ENCODE measurements at regions not wholly inside any gene's neighbourhood (a gene's known extent, or its start where the extent isn't known, plus 50 kb on each side); places are given as distances from the start of the nearest gene placed in this dataset.

GRCh38 chr5:163633926-163634460 lies 128.6 kb downstream of the MAT2B start:
- Histone ChIP-seq H3K27me3 (ENCODE audit: control insufficient read depth, insufficient read depth, low read length) (no peaks in the 10 kb centered on the region), H3K36me3 (ENCODE audit: control insufficient read depth, insufficient read depth, low read length) (no peaks in the 10 kb centered on the region), H3K4me3 (ENCODE audit: low read depth, low read length) (no peak overlapping the region)
- no peak for TF ChIP-seq CTCF (IDR thresholded peaks at IDR 0.05; ENCODE audit: insufficient read depth, low read length, severe bottlenecking)
- FAIRE-seq (no peak), DNase-seq (ENCODE audit: low read depth) (peak; percentile 18)

GRCh38 chr5:163635631-163636030 lies 130.2 kb downstream of the MAT2B start:
- Histone ChIP-seq H3K36me3 (ENCODE audit: control insufficient read depth, insufficient read depth, low read length) (no peaks in the 10 kb centered on the region), H3K4me3 (ENCODE audit: low read depth, low read length) (no peak overlapping the region), H3K27me3 (ENCODE audit: control insufficient read depth, insufficient read depth, low read length) (no peaks in the 10 kb centered on the region)
- no peak for TF ChIP-seq CTCF (IDR thresholded peaks at IDR 0.05; ENCODE audit: insufficient read depth, low read length, severe bottlenecking)
- DNase-seq (ENCODE audit: low read depth) (no peak), FAIRE-seq (no peak)

- Histone ChIP-seq H3K36me3 (ENCODE audit: control insufficient read depth, insufficient read depth, low read length) (no peaks in the 10 kb centered on the region), H3K4me3 (ENCODE audit: low read depth, low read length) (no peak overlapping the region), H3K27me3 (ENCODE audit: control insufficient read depth, insufficient read depth, low read length) (no peaks in the 10 kb centered on the region)
- FAIRE-seq = no peak
- TF ChIP-seq CTCF (IDR thresholded peaks at IDR 0.05; ENCODE audit: insufficient read depth, low read length, severe bottlenecking) = no peak
- DNase-seq (ENCODE audit: low read depth) = no peak
Observed at GRCh38 chr5:163642904-163643303, 137.5 kb downstream of the MAT2B start.

- H3K36me3 ChIP-seq (ENCODE audit: control insufficient read depth, insufficient read depth, low read length) = no peaks in the 10 kb centered on the region
- DNase-seq (ENCODE audit: low read depth) = peak; percentile 44
- no peak for TF ChIP-seq CTCF (IDR thresholded peaks at IDR 0.05; ENCODE audit: insufficient read depth, low read length, severe bottlenecking)
- no peak overlapping the region for H3K4me3 ChIP-seq (ENCODE audit: low read depth, low read length)
- peak; percentile 13 for FAIRE-seq
- no peaks in the 10 kb centered on the region for H3K27me3 ChIP-seq (ENCODE audit: control insufficient read depth, insufficient read depth, low read length)
Observed at GRCh38 chr5:163645421-163646416, 140.3 kb downstream of the MAT2B start.

- Histone ChIP-seq H3K36me3 (ENCODE audit: control insufficient read depth, insufficient read depth, low read length) (no peaks in the 10 kb centered on the region), H3K4me3 (ENCODE audit: low read depth, low read length) (no peak overlapping the region), H3K27me3 (ENCODE audit: control insufficient read depth, insufficient read depth, low read length) (no peaks in the 10 kb centered on the region)
- TF ChIP-seq CTCF (IDR thresholded peaks at IDR 0.05; ENCODE audit: insufficient read depth, low read length, severe bottlenecking) = no peak
- DNase-seq (ENCODE audit: low read depth) (peak; percentile 86), FAIRE-seq (no peak)
Observed at GRCh38 chr5:163649514-163649913, 144.1 kb downstream of the MAT2B start.

Data from bronchial epithelial cell (primary cell).